ENCODE measurements at regions not wholly inside any gene's neighbourhood (a gene's known extent, or its start where the extent isn't known, plus 50 kb on each side); places are given as distances from the start of the nearest gene placed in this dataset.

DNA sequence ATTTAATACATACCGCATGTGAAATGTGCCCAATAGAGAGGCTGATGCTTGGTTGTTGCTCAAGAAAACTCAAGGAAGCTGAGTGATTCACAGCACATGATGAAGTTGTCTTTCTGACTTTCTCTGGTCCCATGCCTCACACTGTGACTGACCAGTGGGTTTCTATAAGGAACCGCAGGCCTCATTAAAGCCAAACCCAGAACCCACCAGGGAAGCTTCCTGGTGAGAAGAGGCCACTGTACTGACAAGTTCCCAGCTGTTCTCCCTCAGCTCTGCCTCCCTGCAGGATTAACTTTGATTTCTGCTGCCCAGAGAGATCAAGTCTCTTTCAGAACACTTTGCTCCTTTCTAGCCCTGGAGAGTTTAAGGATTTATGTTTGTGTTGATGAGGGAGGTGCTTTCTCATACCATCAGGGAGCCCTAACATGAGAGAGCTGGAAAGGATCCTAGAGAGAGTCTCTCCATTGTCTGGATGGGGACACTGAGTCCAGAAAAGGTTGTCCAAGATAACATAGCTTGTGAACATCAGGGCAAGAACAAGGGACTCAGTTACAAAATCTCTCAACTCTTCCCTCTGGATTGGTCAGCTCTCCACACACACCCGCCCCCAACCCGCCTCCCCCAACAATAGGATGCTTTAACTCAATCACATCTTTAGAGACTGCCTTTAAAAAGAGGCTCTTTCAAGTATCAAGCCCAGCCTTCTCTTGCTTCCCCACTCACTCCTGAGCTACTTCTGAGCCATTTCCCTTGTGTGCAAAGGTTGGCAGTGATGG lies 303.2 kb upstream of the TLE3 start:
- Mint-ChIP-seq H3K27ac (no peak overlapping the region), H3K36me3 (no peaks in the 10 kb centered on the region), H3K4me1 (no peaks in the 10 kb centered on the region), H3K27me3 (ENCODE audit: low read depth in 2 of 2) (peaks cover 18 to 41% of the 10 kb centered on the region in 2 donors), H3K4me3 (no peak overlapping the region), H3K9me3 (no peaks in the 10 kb centered on the region)
- no peak for ATAC-seq
- WGBS (ENCODE audit: insufficient coverage), result 97% methylated on average over 4 of the region's 4 CpGs
- intact Hi-C loops (cut with micrococcal nuclease), result no loop called here
- Histone ChIP-seq H3K27ac (ENCODE audit: low read length) (no peak overlapping the region), H3K36me3 (ENCODE audit: control insufficient read depth, insufficient read depth, low read length) (no peaks in the 10 kb centered on the region), H3K9me3 (ENCODE audit: control insufficient read depth, insufficient read depth, low read length) (no peaks in the 10 kb centered on the region), H3K4me1 (ENCODE audit: control insufficient read depth, insufficient read depth, low read length) (no peaks in the 10 kb centered on the region), H3K4me3 (ENCODE audit: low read length) (no peak overlapping the region), H3K27me3 (ENCODE audit: control insufficient read depth, insufficient read depth, low read length) (no peaks in the 10 kb centered on the region)
- DNase-seq, result no peak
- TF ChIP-seq, protein P1, sequence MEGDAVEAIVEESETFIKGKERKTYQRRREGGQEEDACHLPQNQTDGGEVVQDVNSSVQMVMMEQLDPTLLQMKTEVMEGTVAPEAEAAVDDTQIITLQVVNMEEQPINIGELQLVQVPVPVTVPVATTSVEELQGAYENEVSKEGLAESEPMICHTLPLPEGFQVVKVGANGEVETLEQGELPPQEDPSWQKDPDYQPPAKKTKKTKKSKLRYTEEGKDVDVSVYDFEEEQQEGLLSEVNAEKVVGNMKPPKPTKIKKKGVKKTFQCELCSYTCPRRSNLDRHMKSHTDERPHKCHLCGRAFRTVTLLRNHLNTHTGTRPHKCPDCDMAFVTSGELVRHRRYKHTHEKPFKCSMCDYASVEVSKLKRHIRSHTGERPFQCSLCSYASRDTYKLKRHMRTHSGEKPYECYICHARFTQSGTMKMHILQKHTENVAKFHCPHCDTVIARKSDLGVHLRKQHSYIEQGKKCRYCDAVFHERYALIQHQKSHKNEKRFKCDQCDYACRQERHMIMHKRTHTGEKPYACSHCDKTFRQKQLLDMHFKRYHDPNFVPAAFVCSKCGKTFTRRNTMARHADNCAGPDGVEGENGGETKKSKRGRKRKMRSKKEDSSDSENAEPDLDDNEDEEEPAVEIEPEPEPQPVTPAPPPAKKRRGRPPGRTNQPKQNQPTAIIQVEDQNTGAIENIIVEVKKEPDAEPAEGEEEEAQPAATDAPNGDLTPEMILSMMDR (IDR thresholded peaks at IDR 0.05), result no peak

- H3K27me3 Mint-ChIP-seq (ENCODE audit: low read depth in 2 of 2), result peaks cover 24 to 55% of the 10 kb centered on the region in 2 donors
- H3K27ac Mint-ChIP-seq, result no peak overlapping the region
- intact Hi-C loops (cut with micrococcal nuclease), result no loop called here
- H3K4me1 Mint-ChIP-seq, result no peaks in the 10 kb centered on the region
- no peak for ATAC-seq
- DNase-seq, result no peak
- H3K27me3 ChIP-seq (ENCODE audit: control insufficient read depth, insufficient read depth, low read length), result no peaks in the 10 kb centered on the region
- H3K36me3 ChIP-seq (ENCODE audit: control insufficient read depth, insufficient read depth, low read length), result no peaks in the 10 kb centered on the region
- no peaks in the 10 kb centered on the region for H3K4me1 ChIP-seq (ENCODE audit: control insufficient read depth, insufficient read depth, low read length)
- no peaks in the 10 kb centered on the region for H3K9me3 Mint-ChIP-seq
- no peak overlapping the region for H3K4me3 Mint-ChIP-seq
- no peaks in the 10 kb centered on the region for H3K9me3 ChIP-seq (ENCODE audit: control insufficient read depth, insufficient read depth, low read length)
- TF ChIP-seq, protein P1 (IDR thresholded peaks at IDR 0.05), result no peak
- no peak overlapping the region for H3K4me3 ChIP-seq (ENCODE audit: low read length)
- no peaks in the 10 kb centered on the region for H3K36me3 Mint-ChIP-seq
- H3K27ac ChIP-seq (ENCODE audit: low read length), result no peak overlapping the region
These were observed 301.5 kb upstream of the TLE3 start for GRCh38 chr15:70399204-70399603.

- Histone ChIP-seq H3K9me3 (ENCODE audit: control insufficient read depth, insufficient read depth, low read length) (no peaks in the 10 kb centered on the region), H3K4me3 (ENCODE audit: low read length) (no peak overlapping the region), H3K27me3 (ENCODE audit: control insufficient read depth, insufficient read depth, low read length) (no peaks in the 10 kb centered on the region), H3K27ac (ENCODE audit: low read length) (no peak overlapping the region), H3K36me3 (ENCODE audit: control insufficient read depth, insufficient read depth, low read length) (no peaks in the 10 kb centered on the region), H3K4me1 (ENCODE audit: control insufficient read depth, insufficient read depth, low read length) (no peaks in the 10 kb centered on the region)
- Mint-ChIP-seq H3K4me1 (no peaks in the 10 kb centered on the region), H3K4me3 (no peak overlapping the region), H3K27ac (no peak overlapping the region), H3K27me3 (ENCODE audit: low read depth in 2 of 2) (peaks cover 24 to 54% of the 10 kb centered on the region in 2 donors), H3K36me3 (no peaks in the 10 kb centered on the region), H3K9me3 (no peaks in the 10 kb centered on the region)
- intact Hi-C loops (cut with micrococcal nuclease), result no loop called here
- DNase-seq (no peak), ATAC-seq (no peak)
- WGBS (ENCODE audit: insufficient coverage), result 89% methylated on average over 4 of the region's 4 CpGs
- TF ChIP-seq, protein P1 (IDR thresholded peaks at IDR 0.05), result no peak
These were observed 301.0 kb upstream of the TLE3 start for GRCh38 chr15:70398694-70399093.

- Histone ChIP-seq H3K9me3 (ENCODE audit: control insufficient read depth, insufficient read depth, low read length) (no peaks in the 10 kb centered on the region), H3K4me1 (ENCODE audit: control insufficient read depth, insufficient read depth, low read length) (no peaks in the 10 kb centered on the region), H3K27ac (ENCODE audit: low read length) (no peak overlapping the region), H3K36me3 (ENCODE audit: control insufficient read depth, insufficient read depth, low read length) (no peaks in the 10 kb centered on the region), H3K27me3 (ENCODE audit: control insufficient read depth, insufficient read depth, low read length) (no peaks in the 10 kb centered on the region), H3K4me3 (ENCODE audit: low read length) (no peak overlapping the region)
- ATAC-seq, result no peak
- TF ChIP-seq, protein P1 (IDR thresholded peaks at IDR 0.05), result no peak
- WGBS (ENCODE audit: insufficient coverage), result 94% methylated on average over 3 of the region's 9 CpGs
- DNase-seq, result no peak
- H3K27ac Mint-ChIP-seq, result no peak overlapping the region
- no peaks in the 10 kb centered on the region for H3K4me1 Mint-ChIP-seq
- no peak overlapping the region for H3K4me3 Mint-ChIP-seq
- intact Hi-C loops (cut with micrococcal nuclease), result no loop called here
- no peaks in the 10 kb centered on the region for H3K9me3 Mint-ChIP-seq
- peaks cover 24 to 54% of the 10 kb centered on the region in 2 donors for H3K27me3 Mint-ChIP-seq (ENCODE audit: low read depth in 2 of 2)
- H3K36me3 Mint-ChIP-seq, result no peaks in the 10 kb centered on the region
These were observed 299.1 kb upstream of the TLE3 start for GRCh38 chr15:70396807-70397206.
